H1 (cell line): ENCODE measurements at regions not wholly inside any gene's neighbourhood (a gene's known extent, or its start where the extent isn't known, plus 50 kb on each side); places are given as distances from the start of the nearest gene placed in this dataset.

Experiments
- ASH2L ChIP-seq: fragments of 200-600, 300-600 bp; sonication (generic); IDR thresholded peaks from one replicate; pipeline ENCODE4 v1.7.1; 2017; ENCODE audit warnings: low read length
- EP300 ChIP-seq, 2 experiments: IDR thresholded peaks; 1 replicate in 1 of 2; 2 replicates in 1 of 2; pipeline ENCODE4 v1.6.1; 2011 to 2012; ENCODE audit warnings: low read depth in 2 of 2, low read length in 2 of 2, mild to moderate bottlenecking in 2 of 2, borderline replicate concordance in 1 of 2, inconsistent platforms in 1 of 2, moderate library complexity in 1 of 2
- EZH2 ChIP-seq: fragments of 200-600 bp; sonication (generic); IDR thresholded peaks from 2 replicates; pipeline ENCODE4 v1.7.1; 2012; ENCODE audit warnings: low read depth, mild to moderate bottlenecking, moderate library complexity, low read length, inconsistent platforms; ENCODE audit not compliant: severe bottlenecking
- POLR2A ChIP-seq, 2 experiments: IDR thresholded peaks; 1 replicate in 1 of 2; 2 replicates in 1 of 2; pipeline ENCODE4 v1.6.1; 2011; ENCODE audit warnings: low read depth in 2 of 2, low read length in 2 of 2, mild to moderate bottlenecking in 2 of 2; ENCODE audit errors: control extremely low read depth in 1 of 2
- POLR2AphosphoS5 ChIP-seq: IDR thresholded peaks from 2 replicates; pipeline ENCODE4 v1.6.1; 2011; ENCODE audit warnings: low read depth, low read length
- RNF2 ChIP-seq: fragments of 200-900, 300-1000 bp; sonication (generic); IDR thresholded peaks from 2 replicates; pipeline ENCODE4 v1.7.1; 2016; ENCODE audit warnings: borderline replicate concordance, low read depth, mild to moderate bottlenecking, antibody characterized with exemption, low read length; ENCODE audit not compliant: poor library complexity, severe bottlenecking; ENCODE audit errors: missing control alignments
- SIN3A ChIP-seq, 2 experiments: IDR thresholded peaks in 1 of 2; conservative IDR thresholded peaks in 1 of 2; 2 replicates each; pipeline ENCODE4 v1.6.1; 2011 to 2012; ENCODE audit warnings: low read length in 2 of 2, improper control_type of control experiment in 1 of 2, low read depth in 1 of 2, mild to moderate bottlenecking in 1 of 2
- TAF1 ChIP-seq: IDR thresholded peaks from 2 replicates; pipeline ENCODE4 v1.6.1; 2011; ENCODE audit warnings: mild to moderate bottlenecking, low read depth, low read length
- YY1 ChIP-seq: IDR thresholded peaks from 2 replicates; pipeline ENCODE4 v1.6.1; 2011; ENCODE audit warnings: low read depth, mild to moderate bottlenecking, low read length
- TF ChIP-seq, protein P1 (sequence below), 3 experiments: IDR thresholded peaks; 1 replicate in 2 of 3; 2 replicates in 1 of 3; pipeline versions ENCODE4 v1.5.1 to v1.6.1; 2011; ENCODE audit warnings: low read length in 3 of 3, mild to moderate bottlenecking in 3 of 3, inconsistent platforms in 2 of 3, low read depth in 1 of 3, moderate library complexity in 1 of 3; ENCODE audit not compliant: insufficient read depth in 1 of 3; ENCODE audit errors: control extremely low read depth in 1 of 3
- TF ChIP-seq, protein P2 (sequence below): IDR thresholded peaks from 2 replicates; pipeline ENCODE4 v1.6.1; 2011; ENCODE audit warnings: low read depth, mild to moderate bottlenecking, low read length; ENCODE audit not compliant: insufficient read depth
- TF ChIP-seq, protein P3 (sequence below): IDR thresholded peaks from 2 replicates; pipeline ENCODE4 v1.6.1; 2012; ENCODE audit warnings: low read length, inconsistent platforms

DNA sequence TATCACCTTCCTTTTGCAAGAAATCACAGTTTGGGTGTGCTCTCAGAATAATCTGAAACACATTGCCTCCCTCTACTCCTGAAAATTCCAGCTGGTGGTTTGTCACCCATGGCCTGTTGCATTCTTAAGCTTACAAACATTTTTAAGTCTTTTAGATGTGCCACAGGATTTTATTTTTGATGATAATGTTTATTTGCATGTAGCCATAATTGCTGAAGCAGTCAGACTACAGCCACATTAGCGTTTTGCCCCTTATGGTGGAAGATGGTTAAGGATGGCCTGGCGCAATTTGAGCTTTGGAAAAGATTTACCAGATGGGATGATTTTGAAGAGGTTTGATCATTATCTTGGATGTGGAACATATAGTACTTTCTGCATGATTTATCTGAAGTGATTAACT, 439.5 kb downstream of the MEIS1 start:
- no peak for TF ChIP-seq TAF1
- TF ChIP-seq POLR2AphosphoS5 = no peak
- TF ChIP-seq, protein P1, sequence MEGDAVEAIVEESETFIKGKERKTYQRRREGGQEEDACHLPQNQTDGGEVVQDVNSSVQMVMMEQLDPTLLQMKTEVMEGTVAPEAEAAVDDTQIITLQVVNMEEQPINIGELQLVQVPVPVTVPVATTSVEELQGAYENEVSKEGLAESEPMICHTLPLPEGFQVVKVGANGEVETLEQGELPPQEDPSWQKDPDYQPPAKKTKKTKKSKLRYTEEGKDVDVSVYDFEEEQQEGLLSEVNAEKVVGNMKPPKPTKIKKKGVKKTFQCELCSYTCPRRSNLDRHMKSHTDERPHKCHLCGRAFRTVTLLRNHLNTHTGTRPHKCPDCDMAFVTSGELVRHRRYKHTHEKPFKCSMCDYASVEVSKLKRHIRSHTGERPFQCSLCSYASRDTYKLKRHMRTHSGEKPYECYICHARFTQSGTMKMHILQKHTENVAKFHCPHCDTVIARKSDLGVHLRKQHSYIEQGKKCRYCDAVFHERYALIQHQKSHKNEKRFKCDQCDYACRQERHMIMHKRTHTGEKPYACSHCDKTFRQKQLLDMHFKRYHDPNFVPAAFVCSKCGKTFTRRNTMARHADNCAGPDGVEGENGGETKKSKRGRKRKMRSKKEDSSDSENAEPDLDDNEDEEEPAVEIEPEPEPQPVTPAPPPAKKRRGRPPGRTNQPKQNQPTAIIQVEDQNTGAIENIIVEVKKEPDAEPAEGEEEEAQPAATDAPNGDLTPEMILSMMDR (IDR thresholded peaks at IDR 0.05; ENCODE audit: control extremely low read depth in 1 of 3, insufficient read depth in 1 of 3, low read depth in 1 of 3, low read length in 3 of 3) = no peak
- TF ChIP-seq ASH2L = no peak
- no peak for TF ChIP-seq SIN3A (conservative IDR thresholded peaks at IDR 0.05 in 1 of 2, IDR thresholded peaks at IDR 0.05 in 1 of 2; ENCODE audit: low read depth in 1 of 2, low read length in 2 of 2)
- TF ChIP-seq, protein P2, sequence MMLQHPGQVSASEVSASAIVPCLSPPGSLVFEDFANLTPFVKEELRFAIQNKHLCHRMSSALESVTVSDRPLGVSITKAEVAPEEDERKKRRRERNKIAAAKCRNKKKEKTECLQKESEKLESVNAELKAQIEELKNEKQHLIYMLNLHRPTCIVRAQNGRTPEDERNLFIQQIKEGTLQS = no peak
- TF ChIP-seq EZH2 = no peak
- no peak for TF ChIP-seq POLR2A (IDR thresholded peaks at IDR 0.05; ENCODE audit: control extremely low read depth in 1 of 2, low read depth in 2 of 2, low read length in 2 of 2)
- no peak for TF ChIP-seq RNF2
- no peak for TF ChIP-seq YY1
- TF ChIP-seq, protein P3, sequence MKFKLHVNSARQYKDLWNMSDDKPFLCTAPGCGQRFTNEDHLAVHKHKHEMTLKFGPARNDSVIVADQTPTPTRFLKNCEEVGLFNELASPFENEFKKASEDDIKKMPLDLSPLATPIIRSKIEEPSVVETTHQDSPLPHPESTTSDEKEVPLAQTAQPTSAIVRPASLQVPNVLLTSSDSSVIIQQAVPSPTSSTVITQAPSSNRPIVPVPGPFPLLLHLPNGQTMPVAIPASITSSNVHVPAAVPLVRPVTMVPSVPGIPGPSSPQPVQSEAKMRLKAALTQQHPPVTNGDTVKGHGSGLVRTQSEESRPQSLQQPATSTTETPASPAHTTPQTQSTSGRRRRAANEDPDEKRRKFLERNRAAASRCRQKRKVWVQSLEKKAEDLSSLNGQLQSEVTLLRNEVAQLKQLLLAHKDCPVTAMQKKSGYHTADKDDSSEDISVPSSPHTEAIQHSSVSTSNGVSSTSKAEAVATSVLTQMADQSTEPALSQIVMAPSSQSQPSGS = no peak
- no peak for TF ChIP-seq EP300 (IDR thresholded peaks at IDR 0.05; ENCODE audit: borderline replicate concordance in 1 of 2, low read depth in 2 of 2, low read length in 2 of 2)
